Tibial artery (tissue), 4 donors: ENCODE measurements at regions not wholly inside any gene's neighbourhood (a gene's known extent, or its start where the extent isn't known, plus 50 kb on each side); places are given as distances from the start of the nearest gene placed in this dataset.

Source experiments
- DNase-seq, 2 donors: peaks; one replicate each; pipeline ENCODE4 v3.0.0-alpha.2; 2019
- H3K27ac ChIP-seq, 2 donors: fragments of 200-600 bp; sonication (generic) in 1 of 2; 1 replicate in 1 of 2; 2 replicates in 1 of 2; pipeline ENCODE4 v1.5.1; 2018 to 2019; ENCODE audit warnings: mild to moderate bottlenecking in 1 of 2
- H3K27me3 ChIP-seq, 2 donors: fragments of 200-600 bp; sonication (generic) in 1 of 2; one replicate each; pipeline versions ENCODE4 v1.5.1 to v1.6.0; 2016 to 2019
- H3K36me3 ChIP-seq, 3 donors: fragments of 200-600 bp; sonication (generic) in 2 of 3; one replicate each; pipeline ENCODE4 v1.5.1; 2016 to 2019; ENCODE audit warnings: mild to moderate bottlenecking in 2 of 3
- H3K4me1 ChIP-seq, 4 donors: fragments of 200-600 bp; sonication (generic) in 2 of 4; 1 replicate in 3 of 4; 2 replicates in 1 of 4; pipeline ENCODE4 v1.5.1; 2016 to 2019
- H3K4me3 ChIP-seq, 2 donors: fragments of 200-600 bp; sonication (generic) in 1 of 2; 1 replicate in 1 of 2; 2 replicates in 1 of 2; pipeline ENCODE4 v1.5.1; 2018 to 2019; ENCODE audit warnings: mild to moderate bottlenecking in 2 of 2
- H3K9me3 ChIP-seq, 3 donors: fragments of 200-600 bp; sonication (generic) in 1 of 3; one replicate each; pipeline ENCODE4 v1.5.1; 2016 to 2019
- intact Hi-C: fragments of 100-400 bp; cut with DNase I; formaldehyde crosslinking; loops from one replicate; pipeline ENCODE4 v1.15.0; 2023; ENCODE audit warnings: low total_unique reads
- TF ChIP-seq, protein P1 (sequence below), 2 experiments: fragments of 200-600 bp in 1 of 2; fragments of 450-650 bp in 1 of 2; IDR thresholded peaks; one replicate each; pipeline ENCODE4 v1.5.1; 2017 to 2019; ENCODE audit warnings: antibody characterized with exemption in 2 of 2, mild to moderate bottlenecking in 1 of 2, moderate library complexity in 1 of 2

GRCh38 chr7:106420210-106420609 lies 135.4 kb upstream of the NAMPT start:
- no peaks in the 10 kb centered on the region for H3K36me3 ChIP-seq
- TF ChIP-seq, protein P1, sequence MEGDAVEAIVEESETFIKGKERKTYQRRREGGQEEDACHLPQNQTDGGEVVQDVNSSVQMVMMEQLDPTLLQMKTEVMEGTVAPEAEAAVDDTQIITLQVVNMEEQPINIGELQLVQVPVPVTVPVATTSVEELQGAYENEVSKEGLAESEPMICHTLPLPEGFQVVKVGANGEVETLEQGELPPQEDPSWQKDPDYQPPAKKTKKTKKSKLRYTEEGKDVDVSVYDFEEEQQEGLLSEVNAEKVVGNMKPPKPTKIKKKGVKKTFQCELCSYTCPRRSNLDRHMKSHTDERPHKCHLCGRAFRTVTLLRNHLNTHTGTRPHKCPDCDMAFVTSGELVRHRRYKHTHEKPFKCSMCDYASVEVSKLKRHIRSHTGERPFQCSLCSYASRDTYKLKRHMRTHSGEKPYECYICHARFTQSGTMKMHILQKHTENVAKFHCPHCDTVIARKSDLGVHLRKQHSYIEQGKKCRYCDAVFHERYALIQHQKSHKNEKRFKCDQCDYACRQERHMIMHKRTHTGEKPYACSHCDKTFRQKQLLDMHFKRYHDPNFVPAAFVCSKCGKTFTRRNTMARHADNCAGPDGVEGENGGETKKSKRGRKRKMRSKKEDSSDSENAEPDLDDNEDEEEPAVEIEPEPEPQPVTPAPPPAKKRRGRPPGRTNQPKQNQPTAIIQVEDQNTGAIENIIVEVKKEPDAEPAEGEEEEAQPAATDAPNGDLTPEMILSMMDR (IDR thresholded peaks at IDR 0.05): no peak
- H3K27me3 ChIP-seq: no peaks in the 10 kb centered on the region
- peaks cover 0 to 9% (median 0%) of the 10 kb centered on the region in 3 donors for H3K9me3 ChIP-seq
- intact Hi-C loops: loop anchor here (10.0 kb wide), 1 partner anchor 135 kb away; the partner anchor contains the start of gene NAMPT
- DNase-seq: no peak
- H3K27ac ChIP-seq: peak overlapping the region; percentile 69 to 80
- H3K4me3 ChIP-seq: no peak overlapping the region
- H3K4me1 ChIP-seq: peaks cover 0 to 35% (median 30%) of the 10 kb centered on the region in 4 donors

- intact Hi-C loops: loop anchor here (10.0 kb wide), 1 partner anchor 135 kb away; the partner anchor contains the start of gene NAMPT
- no peak for DNase-seq
- TF ChIP-seq, protein P1 (IDR thresholded peaks at IDR 0.05): no peak
- H3K27me3 ChIP-seq: no peaks in the 10 kb centered on the region
- H3K36me3 ChIP-seq: no peaks in the 10 kb centered on the region
- H3K4me1 ChIP-seq: peaks cover 0 to 31% (median 28%) of the 10 kb centered on the region in 4 donors
- H3K27ac ChIP-seq: no peak overlapping the region
- no peak overlapping the region for H3K4me3 ChIP-seq
- H3K9me3 ChIP-seq: peaks cover 0 to 9% (median 0%) of the 10 kb centered on the region in 3 donors
Observed at GRCh38 chr7:106419455-106420182, 134.8 kb upstream of the NAMPT start.

DNA sequence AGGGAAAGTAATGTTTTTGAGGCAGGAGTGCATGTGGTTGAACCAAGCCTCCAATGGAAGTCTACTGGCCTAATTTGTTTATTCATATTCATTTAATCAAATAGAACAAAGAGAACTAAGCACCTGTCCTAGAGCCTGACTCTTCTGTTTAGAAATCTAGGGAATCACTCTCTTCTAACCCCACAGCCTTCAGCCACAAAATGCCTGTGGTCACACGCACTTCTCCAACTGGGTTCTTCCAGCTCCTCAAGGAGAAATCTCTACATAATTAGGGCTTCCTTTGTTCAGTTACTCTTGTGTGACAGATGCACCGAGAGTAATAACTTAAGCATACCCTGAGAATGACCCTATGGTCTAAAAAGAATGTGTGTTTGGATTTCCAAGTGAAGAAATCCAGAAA lies 133.7 kb upstream of the NAMPT start:
- Histone ChIP-seq H3K27me3 (no peaks in the 10 kb centered on the region), H3K4me1 (peaks cover 0 to 24% (median 20%) of the 10 kb centered on the region in 4 donors), H3K27ac (peak overlapping the region in 1 of 2 donors; percentile 16), H3K9me3 (peaks cover 0 to 9% (median 0%) of the 10 kb centered on the region in 3 donors), H3K4me3 (no peak overlapping the region), H3K36me3 (no peaks in the 10 kb centered on the region)
- DNase-seq: no peak
- intact Hi-C loops: no loop called here
- TF ChIP-seq, protein P1 (IDR thresholded peaks at IDR 0.05): no peak

DNA sequence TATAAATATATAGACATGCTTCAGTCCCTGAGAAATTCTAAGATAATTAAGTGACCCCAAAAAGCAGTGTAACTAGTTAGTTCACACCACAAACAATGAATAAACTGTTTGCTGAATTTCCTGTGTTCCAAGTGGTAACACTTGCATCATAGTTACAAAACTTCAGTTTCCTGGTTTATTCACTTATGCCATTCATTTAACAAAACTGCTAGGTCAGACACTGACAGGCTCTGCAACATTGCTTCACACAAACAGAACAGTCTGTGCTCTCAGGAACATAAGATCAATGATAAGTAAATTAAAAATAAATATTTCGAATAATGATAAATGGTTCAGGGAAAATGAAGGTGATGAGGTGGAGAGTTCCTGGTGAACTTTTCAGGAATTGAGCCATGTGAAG lies 133.3 kb upstream of the NAMPT start:
- intact Hi-C loops: no loop called here
- Histone ChIP-seq H3K4me3 (no peak overlapping the region), H3K27me3 (no peaks in the 10 kb centered on the region), H3K9me3 (peaks cover 0 to 9% (median 0%) of the 10 kb centered on the region in 3 donors), H3K36me3 (no peaks in the 10 kb centered on the region), H3K27ac (peak overlapping the region in 1 of 2 donors; percentile 16), H3K4me1 (peaks cover 0 to 24% (median 20%) of the 10 kb centered on the region in 4 donors)
- TF ChIP-seq, protein P1 (IDR thresholded peaks at IDR 0.05): no peak
- DNase-seq: peak in 1 of 2 donors; percentile 42

DNA sequence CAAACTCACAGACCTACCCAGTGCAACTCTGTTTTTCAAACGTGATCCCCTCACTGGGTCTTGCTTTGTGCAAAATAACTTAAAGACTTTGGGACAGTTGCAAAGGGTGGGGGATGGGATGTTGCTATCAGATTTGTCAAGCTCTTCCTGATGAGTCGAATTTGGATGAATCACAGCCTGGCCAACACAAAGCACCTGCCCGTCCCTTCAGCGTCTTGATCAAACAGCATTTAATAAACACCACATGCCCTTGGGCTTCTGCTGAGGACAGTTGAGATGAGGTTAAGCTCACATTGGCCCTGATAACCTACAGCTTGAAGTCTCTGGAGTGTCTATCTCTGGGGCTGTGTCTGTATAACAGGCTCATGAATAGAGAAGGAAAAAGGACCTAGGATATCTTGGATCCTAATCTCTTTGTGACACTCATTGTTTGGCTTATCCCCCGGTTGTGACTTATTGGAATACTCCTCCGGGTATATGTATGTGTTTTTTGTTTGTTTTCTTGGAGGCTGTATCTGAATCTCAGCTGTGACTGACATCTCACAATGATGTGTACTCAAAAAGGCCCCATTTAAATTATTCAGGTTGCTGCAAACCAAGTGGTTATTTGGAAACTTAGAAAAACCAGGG lies 132.6 kb upstream of the NAMPT start:
- intact Hi-C loops: no loop called here
- no peaks in the 10 kb centered on the region for H3K27me3 ChIP-seq
- no peak for DNase-seq
- H3K27ac ChIP-seq: no peak overlapping the region
- H3K36me3 ChIP-seq: no peaks in the 10 kb centered on the region
- peaks cover 0 to 24% (median 20%) of the 10 kb centered on the region in 4 donors for H3K4me1 ChIP-seq
- TF ChIP-seq, protein P1 (IDR thresholded peaks at IDR 0.05): no peak
- H3K9me3 ChIP-seq: peaks cover 0 to 9% (median 0%) of the 10 kb centered on the region in 3 donors
- no peak overlapping the region for H3K4me3 ChIP-seq
